Ishikawa (cell line): ENCODE measurements at regions not wholly inside any gene's neighbourhood (a gene's known extent, or its start where the extent isn't known, plus 50 kb on each side); places are given as distances from the start of the nearest gene placed in this dataset.

ENCODE experiments used
- CEBPB ChIP-seq: IDR thresholded peaks from 2 replicates; pipeline ENCODE4 v1.6.1; 2012
- CREB1 ChIP-seq: IDR thresholded peaks from 2 replicates; pipeline ENCODE4 v1.6.1; 2012; ENCODE audit warnings: low read depth
- EP300 ChIP-seq: IDR thresholded peaks from 2 replicates; pipeline ENCODE4 v1.6.1; 2012; ENCODE audit warnings: borderline replicate concordance
- MAX ChIP-seq: IDR thresholded peaks from 2 replicates; pipeline ENCODE4 v1.6.1; 2012
- NFIC ChIP-seq: IDR thresholded peaks from 2 replicates; pipeline ENCODE4 v1.6.1; 2012
- RAD21 ChIP-seq: IDR thresholded peaks from 2 replicates; pipeline ENCODE4 v1.6.1; 2012; ENCODE audit warnings: low read depth
- REST ChIP-seq: IDR thresholded peaks from 2 replicates; pipeline ENCODE4 v1.6.1; 2012; ENCODE audit warnings: low read depth, mild to moderate bottlenecking
- TAF1 ChIP-seq: IDR thresholded peaks from 2 replicates; pipeline ENCODE4 v1.6.1; 2012; ENCODE audit warnings: low read depth, mild to moderate bottlenecking
- TEAD4 ChIP-seq: IDR thresholded peaks from 2 replicates; pipeline ENCODE4 v1.6.1; 2012
- YY1 ChIP-seq: IDR thresholded peaks from 2 replicates; pipeline ENCODE4 v1.6.1; 2012; ENCODE audit warnings: low read depth
- ZBTB7A ChIP-seq: IDR thresholded peaks from 2 replicates; pipeline ENCODE4 v1.6.1; 2012; ENCODE audit warnings: low read depth
- TF ChIP-seq, protein P1 (sequence below): IDR thresholded peaks from 2 replicates; pipeline ENCODE4 v1.6.1; 2012

- TF ChIP-seq ZBTB7A (no peak), CEBPB (no peak), REST (no peak), EP300 (no peak), TAF1 (no peak), CREB1 (no peak), MAX (no peak), YY1 (no peak), RAD21 (no peak), TEAD4 (no peak), NFIC (no peak)
- TF ChIP-seq, protein P1, sequence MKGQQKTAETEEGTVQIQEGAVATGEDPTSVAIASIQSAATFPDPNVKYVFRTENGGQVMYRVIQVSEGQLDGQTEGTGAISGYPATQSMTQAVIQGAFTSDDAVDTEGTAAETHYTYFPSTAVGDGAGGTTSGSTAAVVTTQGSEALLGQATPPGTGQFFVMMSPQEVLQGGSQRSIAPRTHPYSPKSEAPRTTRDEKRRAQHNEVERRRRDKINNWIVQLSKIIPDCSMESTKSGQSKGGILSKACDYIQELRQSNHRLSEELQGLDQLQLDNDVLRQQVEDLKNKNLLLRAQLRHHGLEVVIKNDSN, result no peak
Measured at GRCh38 chr12:43291516-43291915, 260.5 kb downstream of the ADAMTS20 start.
